ENCODE measurements at regions not wholly inside any gene's neighbourhood (a gene's known extent, or its start where the extent isn't known, plus 50 kb on each side); places are given as distances from the start of the nearest gene placed in this dataset.
A peak's percentile ranks its signal among the peaks of the same experiment; 100 is the strongest.

- Histone ChIP-seq H3K18ac (ENCODE audit: low read length) (peak overlapping the region; percentile 17), H3K4ac (ENCODE audit: low read depth, low read length) (no peak overlapping the region), H3K14ac (ENCODE audit: low read length) (no peak overlapping the region), H3K4me1 (ENCODE audit: control insufficient read depth in 1 of 2, insufficient read depth in 2 of 2, low read length in 2 of 2) (peaks cover 16 to 30% of the 10 kb centered on the region in 2 experiments), H4K8ac (ENCODE audit: low read depth, low read length) (no peak overlapping the region), H3K79me2 (ENCODE audit: control insufficient read depth, insufficient read depth, low read length, poor library complexity) (peaks cover 4% of the 10 kb centered on the region), H4K91ac (ENCODE audit: low read depth, low read length) (peak overlapping the region; percentile 43), H4K12ac (ENCODE audit: low read depth, low read length) (no peak overlapping the region), H2BK5ac (ENCODE audit: low read depth, low read length, poor library complexity) (no peak overlapping the region), H3K23ac (ENCODE audit: low read length) (no peak overlapping the region), H3K27me3 (ENCODE audit: insufficient read depth, low read length) (no peaks in the 10 kb centered on the region), H2BK120ac (ENCODE audit: insufficient read depth, low read length, poor library complexity) (peak overlapping the region; percentile 65), H2BK12ac (ENCODE audit: low read length) (no peak overlapping the region), H3K9me3 (ENCODE audit: insufficient read depth, low read depth, low read length) (no peaks in the 10 kb centered on the region), H2AFZ (ENCODE audit: insufficient read depth, low read length, poor library complexity) (no peak overlapping the region), H3K4me3 (ENCODE audit: low read depth, low read length) (no peak overlapping the region), H2AK5ac (ENCODE audit: low read length) (peak overlapping the region; percentile 30), H3K9ac (ENCODE audit: low read length) (no peak overlapping the region), H3K79me1 (ENCODE audit: low read length) (peaks cover 45% of the 10 kb centered on the region), H3K27ac (ENCODE audit: low read depth, low read length) (no peak overlapping the region), H3K36me3 (ENCODE audit: control insufficient read depth in 1 of 2, insufficient read depth in 2 of 2, low read length in 2 of 2) (no peaks in the 10 kb centered on the region), H3K4me2 (ENCODE audit: low read length) (no peak overlapping the region)
- no CpG with 5 or more reads among the region's 2 CpGs for WGBS (ENCODE audit: extremely low coverage, insufficient coverage, insufficient read length)
- DNase-seq: peak; percentile 46 to 65
Observed at GRCh38 chr13:97120346-97120745, 101.8 kb upstream of the MBNL2 start.

DNA sequence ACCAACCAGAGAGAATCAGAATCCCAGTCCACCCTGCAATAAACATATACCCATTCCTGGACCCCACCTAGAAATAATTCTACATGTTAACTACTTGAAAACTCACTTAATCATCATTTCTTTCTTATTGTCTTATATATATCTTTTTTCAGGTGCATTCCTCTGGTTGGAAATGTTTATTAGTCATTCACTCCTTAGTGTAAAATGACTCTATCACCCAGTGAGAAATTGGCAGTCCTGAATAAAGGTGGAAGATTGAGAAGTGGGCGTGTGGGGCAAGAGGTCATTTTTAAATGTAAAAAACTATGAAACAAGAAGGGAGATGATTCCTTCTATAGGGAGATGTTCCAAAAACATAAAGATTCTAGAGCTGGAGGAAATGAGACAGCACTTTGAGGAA is 101.2 kb upstream of the MBNL2 start:
- Histone ChIP-seq H2BK12ac (ENCODE audit: low read length) (peak overlapping the region; percentile 64), H3K4me3 (ENCODE audit: low read depth, low read length) (no peak overlapping the region), H3K79me1 (ENCODE audit: low read length) (peaks cover 42% of the 10 kb centered on the region), H2BK120ac (ENCODE audit: insufficient read depth, low read length, poor library complexity) (peak overlapping the region; percentile 98), H2AK5ac (ENCODE audit: low read length) (no peak overlapping the region), H2BK5ac (ENCODE audit: low read depth, low read length, poor library complexity) (no peak overlapping the region), H3K79me2 (ENCODE audit: control insufficient read depth, insufficient read depth, low read length, poor library complexity) (peaks cover 4% of the 10 kb centered on the region), H3K4me2 (ENCODE audit: low read length) (no peak overlapping the region), H3K36me3 (ENCODE audit: control insufficient read depth in 1 of 2, insufficient read depth in 2 of 2, low read length in 2 of 2) (no peaks in the 10 kb centered on the region), H3K4me1 (ENCODE audit: control insufficient read depth in 1 of 2, insufficient read depth in 2 of 2, low read length in 2 of 2) (peaks cover 15 to 30% of the 10 kb centered on the region in 2 experiments), H3K9me3 (ENCODE audit: insufficient read depth, low read depth, low read length) (no peaks in the 10 kb centered on the region), H3K23ac (ENCODE audit: low read length) (no peak overlapping the region), H4K8ac (ENCODE audit: low read depth, low read length) (no peak overlapping the region), H3K27me3 (ENCODE audit: insufficient read depth, low read length) (no peaks in the 10 kb centered on the region), H4K91ac (ENCODE audit: low read depth, low read length) (peak overlapping the region; percentile 91), H4K12ac (ENCODE audit: low read depth, low read length) (no peak overlapping the region), H3K14ac (ENCODE audit: low read length) (no peak overlapping the region), H3K27ac (ENCODE audit: low read depth, low read length) (no peak overlapping the region), H3K4ac (ENCODE audit: low read depth, low read length) (no peak overlapping the region), H2AFZ (ENCODE audit: insufficient read depth, low read length, poor library complexity) (no peak overlapping the region), H3K18ac (ENCODE audit: low read length) (no peak overlapping the region), H3K9ac (ENCODE audit: low read length) (no peak overlapping the region)
- WGBS (ENCODE audit: extremely low coverage, insufficient coverage, insufficient read length): no CpG with 5 or more reads among the region's 1 CpG
- DNase-seq: no peak

DNA sequence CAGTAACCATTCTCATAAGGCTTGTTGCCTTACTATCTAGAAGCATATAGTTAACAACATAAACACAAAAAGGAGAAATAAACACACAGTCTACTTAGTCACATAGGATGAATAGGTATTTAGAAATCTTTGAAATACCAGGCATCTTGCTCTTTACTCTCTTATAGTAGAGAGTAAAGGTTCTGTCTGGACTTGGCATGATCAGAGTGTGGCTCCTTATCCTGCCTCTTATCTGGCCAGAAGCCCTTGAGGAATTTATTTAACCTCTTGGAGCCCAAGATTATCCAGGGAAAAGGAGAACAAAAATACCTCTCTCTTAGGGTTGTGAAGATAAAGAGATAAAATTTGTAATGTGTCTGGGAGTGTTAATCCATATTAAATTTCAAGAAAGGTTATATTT is 100.2 kb upstream of the MBNL2 start:
- peak in 1 of 2 donors; percentile 64 for DNase-seq

DNA sequence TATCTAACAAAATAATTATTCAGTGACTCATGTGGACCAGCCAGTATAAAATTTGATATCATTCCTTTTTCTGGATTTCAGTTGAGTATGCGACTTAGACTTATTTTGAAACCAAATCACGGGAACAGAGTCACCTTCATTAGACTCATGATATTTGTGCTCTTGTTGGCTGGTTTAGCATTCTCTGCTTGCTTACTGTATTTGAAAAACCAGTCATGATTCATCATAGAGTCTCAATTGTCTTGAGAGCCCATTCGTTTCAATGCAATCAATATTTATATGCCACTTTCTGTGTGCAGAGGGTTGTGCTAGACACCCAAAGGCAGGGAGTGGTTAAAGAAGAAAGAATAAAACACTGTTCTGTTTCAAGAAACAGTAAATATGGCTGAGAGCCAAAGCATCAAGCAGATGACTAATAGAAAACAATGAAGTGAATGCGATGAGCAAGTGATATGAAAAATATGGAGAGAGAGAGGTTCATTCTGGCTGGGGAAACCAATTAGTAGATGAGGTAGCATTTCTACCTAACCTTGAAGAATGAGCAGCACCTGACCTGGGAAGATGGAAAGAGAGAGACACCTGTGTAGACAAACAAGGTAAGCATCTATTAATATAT is 99.6 kb upstream of the MBNL2 start:
- H2BK5ac ChIP-seq (ENCODE audit: low read depth, low read length, poor library complexity): no peak overlapping the region
- peaks cover 4% of the 10 kb centered on the region for H3K79me2 ChIP-seq (ENCODE audit: control insufficient read depth, insufficient read depth, low read length, poor library complexity)
- peak overlapping the region; percentile 43 for H3K27ac ChIP-seq (ENCODE audit: low read depth, low read length)
- no peak overlapping the region for H3K23ac ChIP-seq (ENCODE audit: low read length)
- no peak overlapping the region for H3K4me2 ChIP-seq (ENCODE audit: low read length)
- peak in 1 of 2 donors; percentile 78 for DNase-seq
- H2AK5ac ChIP-seq (ENCODE audit: low read length): no peak overlapping the region
- no peak overlapping the region for H4K8ac ChIP-seq (ENCODE audit: low read depth, low read length)
- H3K4ac ChIP-seq (ENCODE audit: low read depth, low read length): no peak overlapping the region
- WGBS (ENCODE audit: extremely low coverage, insufficient coverage, insufficient read length): no CpG with 5 or more reads among the region's 4 CpGs
- H3K9ac ChIP-seq (ENCODE audit: low read length): no peak overlapping the region
- H3K18ac ChIP-seq (ENCODE audit: low read length): no peak overlapping the region
- no peaks in the 10 kb centered on the region for H3K27me3 ChIP-seq (ENCODE audit: insufficient read depth, low read length)
- no peaks in the 10 kb centered on the region for H3K36me3 ChIP-seq (ENCODE audit: control insufficient read depth in 1 of 2, insufficient read depth in 2 of 2, low read length in 2 of 2)
- H3K4me3 ChIP-seq (ENCODE audit: low read depth, low read length): no peak overlapping the region
- H3K14ac ChIP-seq (ENCODE audit: low read length): no peak overlapping the region
- peaks cover 20 to 37% of the 10 kb centered on the region in 2 experiments for H3K4me1 ChIP-seq (ENCODE audit: control insufficient read depth in 1 of 2, insufficient read depth in 2 of 2, low read length in 2 of 2)
- no peak overlapping the region for H4K91ac ChIP-seq (ENCODE audit: low read depth, low read length)
- H3K79me1 ChIP-seq (ENCODE audit: low read length): peaks cover 47% of the 10 kb centered on the region
- H2BK120ac ChIP-seq (ENCODE audit: insufficient read depth, low read length, poor library complexity): no peak overlapping the region
- no peaks in the 10 kb centered on the region for H3K9me3 ChIP-seq (ENCODE audit: insufficient read depth, low read depth, low read length)
- H4K12ac ChIP-seq (ENCODE audit: low read depth, low read length): no peak overlapping the region
- H2AFZ ChIP-seq (ENCODE audit: insufficient read depth, low read length, poor library complexity): no peak overlapping the region
- no peak overlapping the region for H2BK12ac ChIP-seq (ENCODE audit: low read length)

More for the DNA sequence above, 100.2 kb upstream of the MBNL2 start:
- Histone ChIP-seq H3K27me3 (ENCODE audit: insufficient read depth, low read length) (no peaks in the 10 kb centered on the region), H3K4me2 (ENCODE audit: low read length) (no peak overlapping the region), H4K8ac (ENCODE audit: low read depth, low read length) (peak overlapping the region; percentile 75), H4K91ac (ENCODE audit: low read depth, low read length) (peak overlapping the region; percentile 91), H3K27ac (ENCODE audit: low read depth, low read length) (peak overlapping the region; percentile 81), H2BK120ac (ENCODE audit: insufficient read depth, low read length, poor library complexity) (peak overlapping the region; percentile 98), H4K12ac (ENCODE audit: low read depth, low read length) (no peak overlapping the region), H2BK5ac (ENCODE audit: low read depth, low read length, poor library complexity) (peak overlapping the region; percentile 95), H3K36me3 (ENCODE audit: control insufficient read depth in 1 of 2, insufficient read depth in 2 of 2, low read length in 2 of 2) (no peaks in the 10 kb centered on the region), H3K9ac (ENCODE audit: low read length) (no peak overlapping the region), H3K4me1 (ENCODE audit: control insufficient read depth in 1 of 2, insufficient read depth in 2 of 2, low read length in 2 of 2) (peaks cover 18 to 34% of the 10 kb centered on the region in 2 experiments), H3K79me1 (ENCODE audit: low read length) (peaks cover 44% of the 10 kb centered on the region), H2BK12ac (ENCODE audit: low read length) (peak overlapping the region; percentile 98), H3K14ac (ENCODE audit: low read length) (peak overlapping the region; percentile 77), H2AK5ac (ENCODE audit: low read length) (no peak overlapping the region), H2AFZ (ENCODE audit: insufficient read depth, low read length, poor library complexity) (no peak overlapping the region), H3K79me2 (ENCODE audit: control insufficient read depth, insufficient read depth, low read length, poor library complexity) (peaks cover 3% of the 10 kb centered on the region), H3K9me3 (ENCODE audit: insufficient read depth, low read depth, low read length) (no peaks in the 10 kb centered on the region), H3K4ac (ENCODE audit: low read depth, low read length) (no peak overlapping the region), H3K4me3 (ENCODE audit: low read depth, low read length) (no peak overlapping the region), H3K18ac (ENCODE audit: low read length) (no peak overlapping the region), H3K23ac (ENCODE audit: low read length) (no peak overlapping the region)

Measured in trophoblast cell (in vitro differentiated cells and primary cell).